Endodermal cell (in vitro differentiated cells): ENCODE measurements at regions not wholly inside any gene's neighbourhood (a gene's known extent, or its start where the extent isn't known, plus 50 kb on each side); places are given as distances from the start of the nearest gene placed in this dataset.

Source experiments
- DNase-seq: peaks from one replicate; pipeline ENCODE4 v3.0.0-alpha.2; 2017
- H3K27ac ChIP-seq: 2 replicates; pipeline ENCODE4 v1.5.1; 2013; ENCODE audit warnings: mild to moderate bottlenecking, low read depth, low read length, moderate library complexity
- H3K27me3 ChIP-seq: 2 replicates; pipeline ENCODE4 v1.6.1; 2013; ENCODE audit warnings: mild to moderate bottlenecking, low read length, moderate library complexity; ENCODE audit not compliant: insufficient read depth, control insufficient read depth, poor library complexity, severe bottlenecking
- H3K36me3 ChIP-seq: 2 replicates; pipeline ENCODE4 v1.7.0; 2013; ENCODE audit warnings: mild to moderate bottlenecking, low read length, moderate library complexity; ENCODE audit not compliant: control insufficient read depth, insufficient read depth
- H3K4me1 ChIP-seq: one replicate; pipeline ENCODE4 v1.7.0; 2013; ENCODE audit warnings: low read length; ENCODE audit not compliant: control insufficient read depth, insufficient read depth
- H3K4me3 ChIP-seq: 2 replicates; pipeline ENCODE4 v1.5.1; 2013; ENCODE audit warnings: mild to moderate bottlenecking, low read length, moderate library complexity
- H3K9ac ChIP-seq: 2 replicates; pipeline ENCODE4 v1.6.1; 2013; ENCODE audit warnings: mild to moderate bottlenecking, low read length, moderate library complexity; ENCODE audit not compliant: poor library complexity, severe bottlenecking; ENCODE audit errors: extremely low read depth
- H3K9me3 ChIP-seq: 2 replicates; pipeline ENCODE4 v1.6.1; 2013; ENCODE audit warnings: mild to moderate bottlenecking, low read length, moderate library complexity; ENCODE audit not compliant: control insufficient read depth
- H3K27ac Mint-ChIP-seq: 2 replicates; pipeline ENCODE4 v1.8.0; 2020; ENCODE audit warnings: mixed read lengths
- H3K27me3 Mint-ChIP-seq: 2 replicates; pipeline ENCODE4 v1.8.0; 2021; ENCODE audit warnings: mild to moderate bottlenecking, mixed read lengths; ENCODE audit not compliant: insufficient read depth
- H3K36me3 Mint-ChIP-seq: 2 replicates; pipeline ENCODE4 v1.8.0; 2020; ENCODE audit warnings: low read depth, mixed read lengths
- H3K4me1 Mint-ChIP-seq: 2 replicates; pipeline ENCODE4 v1.8.0; 2020; ENCODE audit warnings: mixed read lengths
- H3K4me3 Mint-ChIP-seq: 2 replicates; pipeline ENCODE4 v1.8.0; 2020; ENCODE audit warnings: mild to moderate bottlenecking, moderate library complexity, mixed read lengths
- H3K9me3 Mint-ChIP-seq: 2 replicates; pipeline ENCODE4 v1.8.0; 2020; ENCODE audit warnings: mild to moderate bottlenecking, mixed read lengths
- WGBS, 2 experiments: methylation state at CpG; one replicate each; pipeline versions ENCODE4 v1.1.5 to v1.1.7; 2013; ENCODE audit warnings: missing lambda C conversion rate in 2 of 2, mixed read lengths in 1 of 2; ENCODE audit not compliant: insufficient coverage in 1 of 2, insufficient read length in 1 of 2; 5-methylcytosine and 5-hydroxymethylcytosine counted together
- TF ChIP-seq, protein P1 (sequence below): fragments of 200-600 bp; sonication (generic); conservative IDR thresholded peaks from 2 replicates; pipeline ENCODE4 v1.5.0; 2021; ENCODE audit warnings: antibody characterized with exemption, mild to moderate bottlenecking

DNA sequence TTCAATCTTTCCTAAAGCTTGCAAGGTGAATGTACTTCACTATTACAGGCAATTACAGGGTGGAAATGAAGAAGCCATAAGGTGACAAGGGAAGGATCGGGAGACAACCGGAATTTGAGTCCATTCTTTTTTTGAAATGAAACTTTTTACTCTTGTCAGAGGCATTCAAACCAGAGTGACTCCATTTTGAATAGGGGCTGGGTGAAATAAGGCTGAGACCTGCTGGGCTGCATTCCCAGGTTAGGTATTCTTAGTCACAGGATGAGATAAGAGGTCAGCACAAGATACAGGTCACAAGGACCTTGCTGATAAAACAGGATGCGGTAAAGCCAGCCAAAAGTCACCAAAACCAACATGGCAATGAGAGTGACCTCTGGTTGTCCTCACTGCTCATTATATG lies 363.3 kb downstream of the TYW1 start:
- Mint-ChIP-seq H3K36me3 (peaks cover 4% of the 10 kb centered on the region), H3K4me3 (no peak overlapping the region), H3K9me3 (peaks cover 42% of the 10 kb centered on the region), H3K4me1 (peaks cover 12% of the 10 kb centered on the region), H3K27me3 (peaks cover 10% of the 10 kb centered on the region), H3K27ac (peak overlapping the region; percentile 87)
- Histone ChIP-seq H3K9me3 (peaks cover 36% of the 10 kb centered on the region), H3K36me3 (no peaks in the 10 kb centered on the region), H3K4me1 (no peaks in the 10 kb centered on the region), H3K4me3 (no peak overlapping the region), H3K9ac (peak overlapping the region; percentile 64), H3K27ac (peak overlapping the region; percentile 53), H3K27me3 (no peaks in the 10 kb centered on the region)
- TF ChIP-seq, protein P1, sequence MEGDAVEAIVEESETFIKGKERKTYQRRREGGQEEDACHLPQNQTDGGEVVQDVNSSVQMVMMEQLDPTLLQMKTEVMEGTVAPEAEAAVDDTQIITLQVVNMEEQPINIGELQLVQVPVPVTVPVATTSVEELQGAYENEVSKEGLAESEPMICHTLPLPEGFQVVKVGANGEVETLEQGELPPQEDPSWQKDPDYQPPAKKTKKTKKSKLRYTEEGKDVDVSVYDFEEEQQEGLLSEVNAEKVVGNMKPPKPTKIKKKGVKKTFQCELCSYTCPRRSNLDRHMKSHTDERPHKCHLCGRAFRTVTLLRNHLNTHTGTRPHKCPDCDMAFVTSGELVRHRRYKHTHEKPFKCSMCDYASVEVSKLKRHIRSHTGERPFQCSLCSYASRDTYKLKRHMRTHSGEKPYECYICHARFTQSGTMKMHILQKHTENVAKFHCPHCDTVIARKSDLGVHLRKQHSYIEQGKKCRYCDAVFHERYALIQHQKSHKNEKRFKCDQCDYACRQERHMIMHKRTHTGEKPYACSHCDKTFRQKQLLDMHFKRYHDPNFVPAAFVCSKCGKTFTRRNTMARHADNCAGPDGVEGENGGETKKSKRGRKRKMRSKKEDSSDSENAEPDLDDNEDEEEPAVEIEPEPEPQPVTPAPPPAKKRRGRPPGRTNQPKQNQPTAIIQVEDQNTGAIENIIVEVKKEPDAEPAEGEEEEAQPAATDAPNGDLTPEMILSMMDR, result no peak
- WGBS, 2 experiments, result 42 to 54% methylated on average over 3 of the region's 3 CpGs
- DNase-seq, result peak; percentile 55

DNA sequence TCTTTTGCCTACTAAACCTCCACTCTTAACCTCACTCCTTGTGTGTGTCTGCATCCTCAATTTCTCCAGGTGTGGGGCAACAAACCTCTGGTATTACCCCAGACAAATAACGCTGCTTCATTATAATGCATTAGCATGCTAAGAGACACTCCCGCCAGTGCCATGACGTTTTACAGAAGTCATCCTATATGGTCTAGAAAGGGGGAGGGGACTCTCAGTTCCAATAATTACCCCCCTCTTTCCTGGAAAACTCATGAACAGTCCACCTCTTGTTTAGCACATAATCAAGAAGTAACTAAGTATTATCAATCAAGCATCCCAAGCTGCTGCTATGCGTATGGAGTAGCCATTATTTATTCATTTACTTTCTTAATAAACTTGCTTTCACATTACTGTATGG lies 364.5 kb downstream of the TYW1 start:
- Histone ChIP-seq H3K36me3 (no peaks in the 10 kb centered on the region), H3K9me3 (peaks cover 32% of the 10 kb centered on the region), H3K27me3 (no peaks in the 10 kb centered on the region), H3K4me3 (no peak overlapping the region), H3K4me1 (no peaks in the 10 kb centered on the region), H3K9ac (no peak overlapping the region), H3K27ac (no peak overlapping the region)
- WGBS, 2 experiments, result 93% methylated on average over 3 to 4 of the region's 4 CpGs
- peaks cover 16% of the 10 kb centered on the region for H3K27me3 Mint-ChIP-seq
- DNase-seq, result no peak
- H3K27ac Mint-ChIP-seq, result no peak overlapping the region
- H3K9me3 Mint-ChIP-seq, result peaks cover 43% of the 10 kb centered on the region
- H3K4me3 Mint-ChIP-seq, result no peak overlapping the region
- H3K36me3 Mint-ChIP-seq, result peaks cover 4% of the 10 kb centered on the region
- peaks cover 12% of the 10 kb centered on the region for H3K4me1 Mint-ChIP-seq
- TF ChIP-seq, protein P1, result no peak

DNA sequence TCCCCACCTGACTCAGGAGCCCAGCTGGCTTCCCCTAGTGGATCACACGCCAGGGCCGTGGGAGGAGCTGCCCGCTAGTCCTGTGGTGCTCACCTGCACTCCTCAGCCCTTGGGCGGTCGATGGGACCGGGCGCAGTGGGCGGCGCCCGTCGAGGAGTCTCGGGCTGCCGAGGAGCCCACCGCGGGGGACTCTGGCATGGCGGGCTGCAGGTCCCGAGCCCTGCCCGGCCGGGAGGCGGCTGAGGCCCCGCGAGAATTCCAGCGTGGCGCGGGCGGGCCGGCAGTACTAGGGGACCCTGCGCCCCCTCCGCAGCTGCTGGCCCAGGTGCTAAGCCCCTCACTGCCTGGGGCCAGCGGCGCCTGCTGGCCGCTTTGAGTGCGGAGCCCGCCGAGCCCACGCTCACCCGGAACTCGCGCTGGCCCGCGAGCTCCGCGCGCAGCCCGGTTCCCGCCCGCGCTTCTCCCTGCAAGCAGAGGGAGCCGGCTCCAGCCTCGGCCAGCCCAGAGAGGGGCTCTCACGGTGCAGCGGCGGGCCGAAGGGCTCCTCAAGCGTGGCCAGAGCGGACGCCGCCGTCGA lies 367.9 kb downstream of the TYW1 start:
- Histone ChIP-seq H3K36me3 (no peaks in the 10 kb centered on the region), H3K9me3 (peaks cover 17% of the 10 kb centered on the region), H3K27me3 (no peaks in the 10 kb centered on the region), H3K4me1 (no peaks in the 10 kb centered on the region), H3K27ac (no peak overlapping the region), H3K9ac (no peak overlapping the region), H3K4me3 (no peak overlapping the region)
- TF ChIP-seq, protein P1, result peak; percentile 51
- WGBS, 2 experiments, result 94 to 96% methylated on average over 23 to 60 of the region's 60 CpGs
- Mint-ChIP-seq H3K9me3 (peaks cover 28% of the 10 kb centered on the region), H3K36me3 (peaks cover 2% of the 10 kb centered on the region), H3K27me3 (peaks cover 20% of the 10 kb centered on the region), H3K4me3 (peak overlapping the region; percentile 27), H3K27ac (no peak overlapping the region), H3K4me1 (peaks cover 12% of the 10 kb centered on the region)
- DNase-seq, result peak; percentile 67
